ENCODE measurements at regions not wholly inside any gene's neighbourhood (a gene's known extent, or its start where the extent isn't known, plus 50 kb on each side); places are given as distances from the start of the nearest gene placed in this dataset.

GRCh38 chr2:237256887-237257286, 157.1 kb downstream of the COL6A3 start:
- DNase-seq: no peak
- no peak for TF ChIP-seq CTCF (IDR thresholded peaks at IDR 0.05)
- Mint-ChIP-seq H3K27ac (peak overlapping the region; percentile 92), H3K36me3 (ENCODE audit: low read depth) (no peaks in the 10 kb centered on the region), H3K27me3 (ENCODE audit: low read depth, poor library complexity) (peaks cover 16% of the 10 kb centered on the region), H3K9me3 (peaks cover 1% of the 10 kb centered on the region), H3K4me3 (no peak overlapping the region), H3K4me1 (peaks cover 27% of the 10 kb centered on the region)

GRCh38 chr2:237257471-237257951, 156.5 kb downstream of the COL6A3 start:
- Mint-ChIP-seq H3K4me1 (peaks cover 32% of the 10 kb centered on the region), H3K27me3 (ENCODE audit: low read depth, poor library complexity) (peaks cover 16% of the 10 kb centered on the region), H3K27ac (no peak overlapping the region), H3K36me3 (ENCODE audit: low read depth) (no peaks in the 10 kb centered on the region), H3K9me3 (peaks cover 4% of the 10 kb centered on the region), H3K4me3 (no peak overlapping the region)
- no peak for TF ChIP-seq CTCF (IDR thresholded peaks at IDR 0.05)
- DNase-seq: no peak

GRCh38 chr2:237258116-237258515, 155.8 kb downstream of the COL6A3 start:
- no peak for DNase-seq
- no peak for TF ChIP-seq CTCF (IDR thresholded peaks at IDR 0.05)
- Mint-ChIP-seq H3K27me3 (ENCODE audit: low read depth, poor library complexity) (peaks cover 16% of the 10 kb centered on the region), H3K4me3 (no peak overlapping the region), H3K4me1 (peaks cover 32% of the 10 kb centered on the region), H3K36me3 (ENCODE audit: low read depth) (no peaks in the 10 kb centered on the region), H3K27ac (no peak overlapping the region), H3K9me3 (peaks cover 4% of the 10 kb centered on the region)

GRCh38 chr2:237258615-237259014, 155.3 kb downstream of the COL6A3 start:
- no peaks in the 10 kb centered on the region for H3K36me3 Mint-ChIP-seq (ENCODE audit: low read depth)
- peaks cover 16% of the 10 kb centered on the region for H3K27me3 Mint-ChIP-seq (ENCODE audit: low read depth, poor library complexity)
- no peak for TF ChIP-seq CTCF (IDR thresholded peaks at IDR 0.05)
- peaks cover 4% of the 10 kb centered on the region for H3K9me3 Mint-ChIP-seq
- no peak overlapping the region for H3K27ac Mint-ChIP-seq
- no peak overlapping the region for H3K4me3 Mint-ChIP-seq
- peaks cover 32% of the 10 kb centered on the region for H3K4me1 Mint-ChIP-seq
- no peak for DNase-seq

- no peak for TF ChIP-seq CTCF (IDR thresholded peaks at IDR 0.05)
- no peaks in the 10 kb centered on the region for H3K36me3 Mint-ChIP-seq (ENCODE audit: low read depth)
- peaks cover 4% of the 10 kb centered on the region for H3K9me3 Mint-ChIP-seq
- H3K27ac Mint-ChIP-seq: no peak overlapping the region
- no peak overlapping the region for H3K4me3 Mint-ChIP-seq
- peaks cover 32% of the 10 kb centered on the region for H3K4me1 Mint-ChIP-seq
- no peak for DNase-seq
- H3K27me3 Mint-ChIP-seq (ENCODE audit: low read depth, poor library complexity): peaks cover 16% of the 10 kb centered on the region
These were observed 154.8 kb downstream of the COL6A3 start for GRCh38 chr2:237259201-237259600.

GRCh38 chr2:237260039-237260620, 153.8 kb downstream of the COL6A3 start:
- H3K36me3 Mint-ChIP-seq (ENCODE audit: low read depth): no peaks in the 10 kb centered on the region
- peaks cover 16% of the 10 kb centered on the region for H3K27me3 Mint-ChIP-seq (ENCODE audit: low read depth, poor library complexity)
- no peak overlapping the region for H3K27ac Mint-ChIP-seq
- DNase-seq: no peak
- no peak overlapping the region for H3K4me3 Mint-ChIP-seq
- peaks cover 4% of the 10 kb centered on the region for H3K9me3 Mint-ChIP-seq
- TF ChIP-seq CTCF (IDR thresholded peaks at IDR 0.05): no peak
- H3K4me1 Mint-ChIP-seq: peaks cover 32% of the 10 kb centered on the region
